ENCODE measurements at regions not wholly inside any gene's neighbourhood (a gene's known extent, or its start where the extent isn't known, plus 50 kb on each side); places are given as distances from the start of the nearest gene placed in this dataset.

DNA sequence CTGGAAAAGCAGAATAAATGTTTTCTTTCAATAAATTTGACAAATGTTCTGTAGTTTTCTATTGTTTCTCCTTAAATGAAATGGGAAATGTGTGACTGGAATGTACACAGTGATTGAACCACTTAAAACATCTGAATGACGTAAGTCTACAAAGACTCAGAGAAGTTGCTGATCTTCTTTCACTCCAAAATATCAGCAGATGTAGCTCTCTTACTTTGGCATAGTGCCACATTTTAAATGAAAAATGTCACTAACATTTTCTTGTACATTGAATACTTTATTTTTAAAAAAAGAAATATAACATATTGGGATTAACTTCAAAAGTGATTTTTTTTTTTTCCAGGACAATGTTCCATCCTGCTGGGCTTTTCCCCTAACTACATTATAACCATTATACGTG lies 565.6 kb downstream of the TMEM182 start:
- ChIA-PET CTCF (no interaction called here), POLR2A (no interaction called here)
- Histone ChIP-seq H3K36me3 (ENCODE audit: control insufficient read depth in 2 of 2, extremely low read depth in 1 of 2, insufficient read depth in 2 of 2, low read length in 2 of 2) (no peaks in the 10 kb centered on the region), H3K4me3 (replicated peaks in 1 of 3; ENCODE audit: insufficient read depth in 1 of 3, low read depth in 1 of 3, low read length in 3 of 3) (no peak overlapping the region), H3K4me1 (ENCODE audit: control insufficient read depth, extremely low read depth, insufficient read depth, low read length) (no peaks in the 10 kb centered on the region), H4K20me1 (replicated peaks; ENCODE audit: control insufficient read depth, extremely low read depth, insufficient read depth, low read length) (no peaks in the 10 kb centered on the region), H3K9me1 (replicated peaks; ENCODE audit: control insufficient read depth, extremely low read depth, insufficient read depth, low read length) (no peaks in the 10 kb centered on the region), H3K27ac (ENCODE audit: insufficient read depth, low read depth, low read length) (no peak overlapping the region), H3K79me2 (ENCODE audit: control insufficient read depth, insufficient read depth, low read length) (no peaks in the 10 kb centered on the region), H3K4me2 (ENCODE audit: insufficient read depth, low read length) (no peak overlapping the region), H3K9ac (replicated peaks; ENCODE audit: extremely low read depth, insufficient read depth, low read length) (no peak overlapping the region), H3K9me3 (replicated peaks; ENCODE audit: control insufficient read depth, insufficient read depth, low read length) (no peaks in the 10 kb centered on the region), H2AFZ (ENCODE audit: low read depth, low read length) (no peak overlapping the region), H3K27me3 (ENCODE audit: control insufficient read depth in 2 of 2, insufficient read depth in 2 of 2, low read length in 2 of 2) (no peaks in the 10 kb centered on the region)
- DNase-seq (ENCODE audit: low read depth, low spot score) (no peak), FAIRE-seq (no peak)
- TF ChIP-seq MYC (IDR thresholded peaks at IDR 0.05; ENCODE audit: low read depth, low read length) (no peak), JUN (IDR thresholded peaks at IDR 0.05; ENCODE audit: borderline replicate concordance, insufficient read depth, insufficient read length, low read depth) (no peak), MAX (IDR thresholded peaks at IDR 0.05; ENCODE audit: insufficient read depth, insufficient read length) (no peak), GATA2 (IDR thresholded peaks at IDR 0.05; ENCODE audit: insufficient read depth, insufficient read length, low read depth, low read length) (no peak), FOS (IDR thresholded peaks at IDR 0.05; ENCODE audit: borderline replicate concordance, insufficient read depth, low read length) (no peak), EZH2 (IDR thresholded peaks at IDR 0.05; ENCODE audit: borderline replicate concordance, low read depth, low read length, severe bottlenecking) (no peak), POLR2A (IDR thresholded peaks at IDR 0.05; ENCODE audit: low read depth, low read length) (no peak)
- intact Hi-C loops (cut with micrococcal nuclease) (no loop called here), dilution Hi-C loops (cut with MboI; ENCODE audit: extremely low pct_ligation_motif_present, low sequenced_read_pairs) (no loop called here)
- no TSS peak for BruUV-seq (replicated peaks)

DNA sequence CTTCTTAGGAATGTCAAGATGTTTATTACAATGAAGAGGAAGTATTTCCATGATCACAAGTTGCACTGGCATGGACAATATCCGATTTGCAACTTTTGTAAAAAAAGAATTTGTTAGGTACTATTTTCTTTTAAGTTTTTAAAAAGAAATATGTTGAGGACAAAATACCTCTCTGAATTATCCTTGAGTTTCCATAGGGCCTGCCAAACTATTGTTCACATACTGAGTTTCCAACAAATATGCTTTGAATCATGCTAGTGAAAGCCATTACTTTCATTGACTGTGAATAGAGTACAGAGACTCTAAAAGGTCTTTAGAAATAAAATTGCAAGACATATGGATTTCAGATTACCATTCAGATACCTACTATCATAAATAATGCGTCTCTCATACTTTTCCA lies 566.1 kb downstream of the TMEM182 start:
- CTCF ChIA-PET: no interaction called here
- BruUV-seq (replicated peaks): no TSS peak

More for the DNA sequence above, 566.1 kb downstream of the TMEM182 start:
- H3K4me3 ChIP-seq (replicated peaks in 1 of 3; ENCODE audit: insufficient read depth in 1 of 3, low read depth in 1 of 3, low read length in 3 of 3): no peak overlapping the region
- TF ChIP-seq MAX (IDR thresholded peaks at IDR 0.05; ENCODE audit: insufficient read depth, insufficient read length) (no peak), POLR2A (IDR thresholded peaks at IDR 0.05; ENCODE audit: low read depth, low read length) (no peak)
- no peak for DNase-seq (ENCODE audit: low read depth, low spot score)
- no peaks in the 10 kb centered on the region for H3K4me1 ChIP-seq (ENCODE audit: control insufficient read depth, extremely low read depth, insufficient read depth, low read length)
- no peak overlapping the region for H2AFZ ChIP-seq (ENCODE audit: low read depth, low read length)
- H3K9ac ChIP-seq (replicated peaks; ENCODE audit: extremely low read depth, insufficient read depth, low read length): no peak overlapping the region
- H3K79me2 ChIP-seq (ENCODE audit: control insufficient read depth, insufficient read depth, low read length): no peaks in the 10 kb centered on the region
- no peaks in the 10 kb centered on the region for H3K9me3 ChIP-seq (replicated peaks; ENCODE audit: control insufficient read depth, insufficient read depth, low read length)
- no peaks in the 10 kb centered on the region for H4K20me1 ChIP-seq (replicated peaks; ENCODE audit: control insufficient read depth, extremely low read depth, insufficient read depth, low read length)
- H3K27me3 ChIP-seq (ENCODE audit: control insufficient read depth in 2 of 2, insufficient read depth in 2 of 2, low read length in 2 of 2): no peaks in the 10 kb centered on the region
- POLR2A ChIA-PET: no interaction called here
- FAIRE-seq: no peak
- no peak overlapping the region for H3K4me2 ChIP-seq (ENCODE audit: insufficient read depth, low read length)
- H3K36me3 ChIP-seq (ENCODE audit: control insufficient read depth in 2 of 2, extremely low read depth in 1 of 2, insufficient read depth in 2 of 2, low read length in 2 of 2): no peaks in the 10 kb centered on the region
- H3K27ac ChIP-seq (ENCODE audit: insufficient read depth, low read depth, low read length): no peak overlapping the region
- no peaks in the 10 kb centered on the region for H3K9me1 ChIP-seq (replicated peaks; ENCODE audit: control insufficient read depth, extremely low read depth, insufficient read depth, low read length)
- intact Hi-C loops (cut with micrococcal nuclease) (no loop called here), dilution Hi-C loops (cut with MboI; ENCODE audit: extremely low pct_ligation_motif_present, low sequenced_read_pairs) (no loop called here)

All from endothelial cell of umbilical vein (primary cell).